Hepatocyte (in vitro differentiated cells): ENCODE measurements at regions not wholly inside any gene's neighbourhood (a gene's known extent, or its start where the extent isn't known, plus 50 kb on each side); places are given as distances from the start of the nearest gene placed in this dataset.

Experiments
- CTCF ChIP-seq: fragments of 200-600 bp; sonication (generic); IDR thresholded peaks from 2 replicates; pipeline ENCODE4 v1.5.1; 2016; ENCODE audit warnings: antibody characterized with exemption, mild to moderate bottlenecking; ENCODE audit not compliant: poor library complexity
- EZH2phosphoT487 ChIP-seq: fragments of 200-600 bp; sonication (generic); IDR thresholded peaks from one replicate; pipeline ENCODE4 v1.6.1; 2018; ENCODE audit warnings: antibody characterized with exemption, mild to moderate bottlenecking, low read depth, moderate library complexity; ENCODE audit not compliant: unreplicated experiment, severe bottlenecking

GRCh38 chr9:13513286-13513685 lies 233.8 kb upstream of the MPDZ start:
- TF ChIP-seq CTCF (no peak), EZH2phosphoT487 (no peak)
